NCI-H1436 (cell line): ENCODE measurements at regions not wholly inside any gene's neighbourhood (a gene's known extent, or its start where the extent isn't known, plus 50 kb on each side); places are given as distances from the start of the nearest gene placed in this dataset.
A peak's percentile ranks its signal among the peaks of the same experiment; 100 is the strongest.

Experiments
- DNase-seq: peaks from one replicate; lab custom pipeline; 2025; lab: John Stamatoyannopoulos, UW

DNA sequence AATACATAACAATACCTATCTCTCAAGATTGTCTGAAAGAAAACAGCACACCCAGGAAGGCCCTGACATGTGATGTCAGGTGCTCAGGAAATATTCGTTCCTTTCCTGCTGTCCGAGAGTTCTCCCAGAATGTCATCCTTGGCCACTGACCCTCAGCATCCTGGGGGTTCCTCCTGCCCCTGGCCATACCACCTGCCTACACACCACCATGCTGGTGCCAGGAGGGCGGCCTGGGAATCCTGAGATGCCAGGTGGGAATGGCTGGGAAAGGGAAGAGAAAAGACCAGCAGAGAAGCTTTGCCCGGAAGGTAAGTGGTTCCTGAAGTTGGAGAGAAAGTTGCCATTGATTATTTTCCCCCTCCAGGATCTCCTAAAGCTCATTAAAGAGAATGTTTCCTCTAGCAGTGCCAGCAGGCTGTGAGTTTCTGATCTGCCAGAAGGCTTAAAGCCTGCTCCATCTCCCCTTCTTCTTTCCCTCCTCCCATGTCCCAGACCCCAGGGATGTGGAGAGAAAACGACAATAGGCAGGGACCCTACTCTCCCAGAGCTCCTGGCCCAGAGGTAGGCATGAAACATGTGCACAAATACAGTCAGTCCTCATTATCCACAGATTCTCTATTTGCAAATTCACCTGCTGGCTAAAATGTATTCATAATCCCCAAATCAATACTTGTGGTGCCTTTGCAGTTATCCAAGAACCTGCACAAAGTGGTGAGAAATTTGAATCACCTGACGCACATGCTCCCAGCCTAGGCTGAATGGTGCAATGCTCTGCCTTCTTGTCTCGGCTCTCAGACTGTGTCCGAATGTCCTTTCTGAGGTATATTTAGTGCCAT lies 147.1 kb upstream of the MYCN start:
- no peak for DNase-seq

DNA sequence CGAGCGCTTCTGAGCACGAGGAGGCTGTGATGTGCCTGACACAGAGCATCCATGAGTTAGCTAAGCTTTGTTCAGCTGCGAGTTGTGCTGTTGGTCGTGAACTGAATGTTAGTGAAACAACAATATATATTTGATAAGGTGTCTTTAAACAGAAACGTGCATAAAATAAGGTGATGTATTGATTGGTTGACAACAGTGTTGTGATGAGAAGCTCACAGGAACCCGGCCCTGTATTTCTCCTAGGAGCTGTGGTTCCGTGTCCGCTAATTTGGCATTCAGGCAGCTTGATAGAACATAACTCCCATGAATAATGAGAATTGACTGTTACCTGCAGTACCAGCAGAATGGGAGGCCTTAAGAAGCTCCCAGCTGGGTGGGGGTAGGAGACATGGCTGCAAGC lies 146.4 kb upstream of the MYCN start:
- no peak for DNase-seq

DNA sequence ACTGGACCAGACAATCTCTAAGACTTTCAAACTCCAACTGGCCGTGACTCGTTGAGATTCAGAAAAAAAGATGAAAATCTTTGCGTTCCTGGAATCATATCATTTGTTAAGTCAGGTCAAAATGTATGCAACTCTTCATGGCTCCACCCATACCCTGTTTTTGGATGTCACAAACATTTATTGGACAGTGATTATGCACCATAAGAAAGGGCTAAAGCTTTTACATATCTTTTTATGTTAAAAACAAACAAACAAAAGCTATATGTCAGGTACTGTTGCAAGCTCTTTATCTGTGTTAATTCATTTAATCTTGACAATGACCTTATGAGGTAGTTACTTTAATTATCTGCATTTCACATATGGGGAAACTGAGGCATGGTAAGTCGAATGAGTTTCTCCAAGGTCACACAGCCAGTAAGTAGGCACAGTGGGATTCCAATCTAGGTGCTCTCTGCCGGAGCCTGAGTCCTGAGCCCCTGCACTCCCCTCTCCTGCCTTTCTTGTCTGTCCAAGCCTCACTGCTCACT lies 145.7 kb upstream of the MYCN start:
- DNase-seq: no peak

DNA sequence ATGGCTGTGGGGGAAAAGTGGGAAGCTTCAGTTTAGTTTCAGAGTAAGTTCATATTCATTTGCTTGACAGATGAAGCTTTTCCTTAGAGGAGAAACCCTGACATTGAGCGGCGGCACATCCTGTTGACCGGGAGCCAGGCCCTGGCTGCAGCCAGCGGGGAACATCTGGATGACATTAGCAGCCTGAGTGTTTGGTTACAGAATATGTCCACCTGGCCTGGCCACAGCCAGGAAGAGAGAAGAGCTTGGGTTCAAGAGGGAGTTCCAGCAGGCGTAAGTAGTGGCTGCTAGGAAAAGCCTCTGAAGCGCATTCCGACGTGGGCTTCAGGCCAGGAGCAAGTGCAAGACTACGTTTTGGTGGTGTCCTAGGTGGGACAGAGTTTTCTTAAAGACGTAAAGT lies 144.9 kb upstream of the MYCN start:
- DNase-seq: no peak

DNA sequence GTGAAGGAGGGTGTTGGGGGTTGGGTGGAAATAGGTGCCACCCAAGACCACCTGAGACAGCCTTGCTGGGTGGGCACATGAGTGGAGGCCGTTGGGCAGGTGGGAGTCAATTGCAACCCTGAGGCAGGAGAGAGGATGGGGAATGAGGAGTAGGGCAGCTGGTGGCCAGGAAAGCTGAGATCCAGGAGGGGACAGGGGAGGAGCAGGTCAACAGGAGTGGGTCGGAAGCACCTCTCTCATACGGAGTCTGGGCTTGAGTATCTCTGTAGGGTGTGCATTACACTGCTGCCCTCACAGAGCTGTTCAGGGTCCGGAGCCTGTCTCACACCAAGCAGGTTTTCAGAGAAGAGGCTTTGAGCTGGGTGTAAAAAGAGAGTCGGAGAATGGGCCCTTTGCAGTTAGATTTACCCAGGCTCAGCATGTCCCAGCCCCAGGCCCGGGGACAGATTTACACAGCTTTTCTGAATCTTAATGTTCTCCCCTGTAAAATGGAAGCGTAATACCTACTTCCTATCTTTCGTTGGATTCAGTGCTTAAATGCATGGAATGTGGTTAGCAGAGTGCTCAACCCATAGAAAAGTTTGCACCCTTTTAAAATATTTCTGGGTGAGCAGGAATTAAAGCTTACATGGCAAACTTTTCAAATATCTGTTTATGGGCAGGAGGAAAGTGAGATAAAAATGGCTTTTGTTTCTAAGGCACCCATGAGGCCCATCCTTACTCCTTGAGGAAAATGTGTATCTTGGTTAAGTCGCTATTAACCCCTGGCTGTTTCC lies 144.0 kb upstream of the MYCN start:
- no peak for DNase-seq

DNA sequence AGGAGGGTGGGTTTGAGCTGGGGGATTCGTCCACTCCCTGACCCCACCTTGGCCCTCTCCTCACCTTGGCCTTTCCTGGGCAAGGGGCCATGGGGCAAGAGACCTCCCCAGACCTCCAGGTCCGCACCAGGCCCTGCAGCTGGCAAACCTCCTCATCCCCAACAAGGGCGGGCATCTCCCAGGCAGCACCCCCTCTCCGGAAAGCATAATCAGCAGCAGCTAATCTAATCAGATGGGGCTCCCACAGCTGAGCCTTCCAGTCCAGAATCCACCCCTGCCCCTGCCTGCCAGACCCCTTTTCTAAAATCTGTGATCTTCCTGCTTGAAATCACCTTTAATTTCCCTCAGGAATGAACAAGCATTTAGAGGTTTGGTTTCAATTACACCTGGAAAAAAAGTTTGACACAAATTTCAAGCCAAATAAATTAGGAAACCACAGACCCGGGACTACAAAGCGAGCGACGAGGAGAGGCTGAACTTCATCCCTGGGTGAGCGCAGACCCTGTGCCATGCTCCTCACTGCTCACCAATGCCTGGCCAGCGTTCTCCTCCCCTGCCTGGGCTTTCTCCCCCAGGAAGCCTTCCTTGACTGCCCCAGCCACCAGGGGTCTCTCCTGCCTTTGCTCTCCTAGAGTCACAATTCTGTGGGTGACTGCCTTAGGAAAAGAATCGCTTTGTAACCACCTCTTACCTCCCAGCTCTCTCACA lies 143.0 kb upstream of the MYCN start:
- DNase-seq: peak; percentile 10

DNA sequence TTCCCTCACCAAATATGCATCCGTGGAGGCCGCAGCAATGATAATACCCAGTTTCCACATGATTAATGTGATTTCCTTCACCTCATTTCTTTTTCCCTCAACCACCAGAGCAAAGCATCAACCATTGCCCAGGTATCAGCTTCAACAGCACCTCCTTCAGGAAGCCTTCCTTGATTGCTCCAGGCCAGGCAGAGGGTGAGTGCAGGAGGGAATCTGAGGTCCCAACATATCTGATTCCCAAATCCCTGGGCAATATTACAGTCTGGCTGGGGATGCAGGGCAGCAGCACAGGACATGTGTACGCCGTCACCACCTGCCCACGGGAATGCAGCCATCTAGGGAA lies 142.4 kb upstream of the MYCN start:
- no peak for DNase-seq

DNA sequence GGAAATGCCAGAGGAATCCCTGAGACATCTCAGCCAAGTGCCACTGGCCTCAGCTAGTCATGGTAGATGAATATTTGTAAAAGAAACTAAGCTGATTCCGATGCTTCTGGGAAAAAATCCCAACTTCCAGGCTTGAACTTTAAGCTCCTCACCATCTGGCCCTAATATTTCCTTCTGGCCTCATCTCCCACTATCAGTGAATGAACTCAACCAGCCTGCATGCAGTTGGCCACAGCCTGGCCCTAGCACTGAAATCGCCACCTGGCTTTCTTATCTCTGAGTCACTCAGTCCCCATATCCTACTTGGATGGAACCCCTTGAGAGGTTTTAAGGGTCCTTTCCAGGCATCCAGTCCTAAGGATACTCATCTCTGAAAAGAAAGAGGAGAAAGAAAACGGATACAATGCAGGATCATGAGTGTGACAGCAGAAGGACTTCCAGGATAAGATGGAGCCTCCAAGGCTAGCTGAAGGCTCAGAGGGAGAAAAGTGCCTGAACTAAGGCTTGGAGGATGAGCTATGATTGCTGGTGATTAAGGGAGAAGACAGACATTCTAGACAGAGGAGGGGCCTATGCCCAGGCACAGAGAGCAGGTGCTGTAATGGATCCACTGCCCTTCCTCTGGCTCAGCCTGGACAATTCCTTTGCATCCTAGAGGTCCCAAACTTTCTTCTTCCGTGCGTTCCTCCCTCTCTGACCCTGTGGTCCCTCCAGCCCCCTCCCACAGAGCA lies 141.5 kb upstream of the MYCN start:
- DNase-seq: no peak

DNA sequence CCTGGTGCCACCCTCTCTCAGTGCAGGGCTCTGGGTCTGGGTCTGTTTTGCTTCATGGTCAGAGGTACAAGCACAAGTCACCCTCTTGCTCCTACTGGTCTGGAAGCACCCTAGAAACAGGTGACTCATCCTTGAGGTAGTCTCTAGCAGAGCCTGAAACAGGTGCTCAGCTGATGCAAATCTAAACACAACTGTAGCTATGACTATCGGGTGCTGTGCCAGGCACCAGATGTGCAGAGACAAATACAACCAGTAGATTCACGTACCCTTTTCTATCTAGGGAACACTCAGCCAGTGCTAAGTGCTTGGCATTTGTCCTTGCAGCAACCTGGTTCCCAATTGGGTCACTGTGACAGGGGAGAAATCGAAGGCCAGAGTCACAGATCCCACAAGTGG lies 140.9 kb upstream of the MYCN start:
- no peak for DNase-seq

DNA sequence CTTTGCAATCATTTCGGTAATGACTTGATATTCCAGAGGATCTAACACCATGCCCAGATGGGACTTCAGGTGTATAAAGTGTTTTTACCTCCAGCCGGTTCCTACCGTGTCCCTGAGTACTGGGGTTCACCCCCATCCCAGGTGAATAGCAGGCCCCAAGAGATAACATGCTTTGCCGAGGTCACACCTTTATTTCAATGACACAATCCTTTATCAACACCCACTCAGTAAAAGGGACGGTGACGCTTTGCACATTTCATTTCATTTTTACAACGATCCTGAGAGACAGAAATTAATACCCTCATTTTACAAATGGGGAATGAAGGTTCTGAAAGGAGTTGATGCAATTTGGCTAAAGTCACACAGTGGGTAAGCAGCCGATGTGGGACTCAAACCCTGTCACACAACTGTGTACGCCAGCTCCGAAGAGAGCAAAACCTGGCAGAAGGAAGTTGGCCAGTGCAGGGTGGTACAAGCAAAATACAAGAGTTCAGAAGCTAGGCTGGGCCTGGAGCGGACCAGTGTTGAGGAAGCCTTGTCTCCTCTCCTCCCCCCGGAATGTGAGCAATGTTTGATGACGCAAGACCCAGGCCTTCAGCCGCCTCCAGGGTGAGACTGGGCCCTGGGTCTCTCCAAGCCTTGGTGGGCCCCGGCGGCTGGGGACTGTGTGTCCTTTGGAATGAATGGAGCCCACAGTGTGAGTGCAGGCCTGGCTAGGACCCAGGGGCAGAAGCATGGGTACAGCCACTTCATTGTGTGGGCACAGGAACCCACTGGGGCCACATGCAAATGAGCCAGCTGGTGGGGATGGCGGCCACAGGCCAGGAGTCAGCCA lies 139.6 kb upstream of the MYCN start:
- no peak for DNase-seq

DNA sequence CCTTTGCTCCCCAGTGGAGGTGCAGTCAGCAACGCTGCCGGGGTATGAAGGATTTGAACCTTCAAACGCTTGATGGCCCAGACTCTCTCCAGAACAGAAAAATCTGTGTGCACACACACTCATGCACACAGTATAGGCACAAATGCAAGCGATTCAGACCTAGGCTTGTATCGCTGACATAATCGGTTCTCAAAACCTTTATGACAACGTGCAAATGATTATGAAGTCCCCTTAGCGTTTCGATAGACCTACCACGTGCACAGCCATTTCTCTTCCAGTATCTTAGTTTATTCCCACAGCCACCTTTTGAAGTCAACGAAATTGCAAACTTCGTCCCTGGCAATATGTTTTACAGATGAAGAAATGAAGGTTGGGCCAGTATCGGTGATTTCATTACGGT lies 138.9 kb upstream of the MYCN start:
- no peak for DNase-seq

DNA sequence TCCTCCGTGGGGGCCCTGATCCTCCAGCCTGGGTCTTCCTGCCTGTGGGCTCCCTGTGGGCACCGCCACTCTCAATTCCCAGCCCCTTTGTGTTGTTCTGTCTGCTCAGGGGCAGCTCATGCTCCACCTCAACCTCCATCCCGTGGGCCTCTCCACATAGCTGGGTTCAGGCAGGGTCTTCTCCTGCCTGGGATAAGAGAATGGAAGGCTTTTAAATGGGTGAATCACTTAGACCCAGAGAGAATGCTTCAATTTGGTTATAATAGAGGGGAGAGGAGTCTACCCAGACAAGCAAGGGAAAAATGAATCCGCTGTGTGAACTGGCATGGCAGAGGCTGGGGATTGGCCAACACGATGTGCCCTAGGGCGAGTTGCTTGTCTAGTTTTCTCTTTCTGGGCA lies 138.4 kb upstream of the MYCN start:
- DNase-seq: no peak

DNA sequence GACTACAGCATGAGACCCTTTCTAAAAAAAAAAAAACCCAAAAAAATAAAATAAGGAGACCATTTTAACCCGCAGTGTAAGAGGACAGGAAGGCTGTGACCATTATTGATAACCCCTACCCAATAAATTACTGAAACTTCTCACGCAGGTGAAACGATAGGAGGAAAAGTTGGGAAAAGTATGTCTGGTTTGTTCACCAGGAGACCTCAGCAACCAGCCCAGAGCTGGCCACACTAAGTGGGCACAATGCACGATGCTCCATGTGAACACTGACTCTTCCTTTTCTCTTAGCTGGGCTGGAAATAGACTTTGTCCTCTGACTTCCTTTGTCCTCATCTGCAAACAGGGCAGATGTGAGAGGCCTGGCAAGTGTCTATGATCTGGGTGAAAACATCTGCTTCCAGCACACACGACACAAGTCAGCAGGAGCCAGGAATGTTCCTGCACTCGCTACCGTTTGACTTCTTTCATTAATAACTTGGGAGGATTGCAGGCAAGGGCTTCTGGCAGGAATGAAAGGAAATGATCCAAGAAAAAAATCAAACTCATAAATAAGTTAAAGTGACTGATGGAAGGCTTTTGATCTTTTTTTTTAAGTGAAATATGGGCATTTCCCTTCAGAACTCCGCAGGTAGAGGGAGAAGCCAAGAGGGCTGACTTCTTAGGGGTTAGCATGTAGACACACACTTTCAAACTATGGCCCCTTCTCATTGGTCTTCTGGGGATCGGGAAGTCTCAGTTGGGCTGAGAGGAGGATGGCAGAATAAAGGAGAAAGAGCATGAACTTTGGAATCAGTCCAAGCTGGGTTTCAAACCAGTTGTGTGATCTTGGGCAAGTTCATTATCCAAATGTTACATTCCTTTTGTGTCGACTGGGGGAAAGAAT lies 137.4 kb upstream of the MYCN start:
- DNase-seq: no peak

DNA sequence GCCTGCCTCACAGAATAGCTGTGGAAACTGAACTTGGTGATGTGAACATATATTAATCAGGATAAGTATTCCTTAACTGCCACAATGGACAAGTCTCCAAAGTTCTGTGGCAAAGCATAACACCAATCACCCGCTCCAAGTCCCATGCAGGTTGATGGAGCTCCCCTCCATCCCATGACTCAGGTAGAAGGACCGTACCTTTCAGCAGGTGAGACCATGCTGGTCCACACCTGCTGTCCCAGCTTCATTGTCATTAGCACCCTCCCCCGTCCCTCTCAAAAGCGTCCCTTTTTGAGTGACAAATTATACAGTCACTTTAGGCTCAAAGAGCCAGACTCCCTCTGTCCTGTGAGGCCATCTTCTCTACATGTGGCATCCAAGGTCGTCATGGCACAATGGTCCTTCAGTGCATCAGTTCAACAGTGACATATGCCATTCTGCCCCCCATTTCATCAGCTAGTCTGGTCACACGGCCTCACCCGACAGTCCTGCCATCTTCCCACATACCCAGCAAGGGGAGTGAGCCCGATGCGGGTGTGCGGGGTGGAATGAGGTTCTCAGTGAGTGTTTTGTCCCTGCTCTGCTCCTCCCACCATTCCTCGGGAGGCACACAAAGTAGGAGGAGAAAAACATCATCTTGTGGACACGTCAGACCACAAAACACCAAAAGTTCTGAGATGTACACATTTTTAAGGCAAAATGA lies 136.7 kb upstream of the MYCN start:
- no peak for DNase-seq

DNA sequence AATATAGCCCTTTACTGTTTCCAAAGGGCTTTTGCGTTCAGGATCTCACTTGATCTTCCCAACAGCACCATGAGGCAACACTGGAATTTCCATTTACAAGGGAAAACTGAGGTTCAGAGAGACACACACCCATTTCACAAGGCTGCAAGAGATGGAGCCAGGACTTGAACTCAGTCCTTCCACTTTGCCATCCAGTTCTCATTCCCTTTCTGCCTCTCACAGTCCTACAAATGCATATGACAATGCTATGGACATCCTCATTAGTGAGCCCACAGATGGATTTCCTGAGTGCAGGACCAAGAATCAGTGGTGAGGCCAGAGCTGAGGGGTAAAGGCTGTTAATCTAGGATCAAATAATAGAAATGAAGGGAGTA lies 136.1 kb upstream of the MYCN start:
- DNase-seq: no peak

DNA sequence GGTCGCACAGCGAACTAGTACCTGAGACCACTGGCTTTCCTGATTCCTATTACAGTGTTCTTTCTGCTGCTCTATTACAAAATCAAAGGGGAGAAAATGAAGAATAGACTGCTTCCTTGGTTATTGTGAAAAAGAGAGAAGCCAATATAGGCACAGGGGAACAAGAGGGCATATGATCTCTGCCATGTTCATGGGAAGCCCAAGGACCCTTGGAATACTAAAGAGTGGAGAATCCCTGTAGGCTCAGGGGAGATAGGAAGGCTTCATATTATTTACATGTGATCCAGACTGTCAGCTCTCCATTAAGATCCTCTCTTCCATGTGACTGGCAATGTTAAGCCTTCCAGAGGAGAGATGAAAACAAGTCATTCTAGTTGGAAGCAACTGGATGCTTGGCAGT lies 135.7 kb upstream of the MYCN start:
- no peak for DNase-seq

DNA sequence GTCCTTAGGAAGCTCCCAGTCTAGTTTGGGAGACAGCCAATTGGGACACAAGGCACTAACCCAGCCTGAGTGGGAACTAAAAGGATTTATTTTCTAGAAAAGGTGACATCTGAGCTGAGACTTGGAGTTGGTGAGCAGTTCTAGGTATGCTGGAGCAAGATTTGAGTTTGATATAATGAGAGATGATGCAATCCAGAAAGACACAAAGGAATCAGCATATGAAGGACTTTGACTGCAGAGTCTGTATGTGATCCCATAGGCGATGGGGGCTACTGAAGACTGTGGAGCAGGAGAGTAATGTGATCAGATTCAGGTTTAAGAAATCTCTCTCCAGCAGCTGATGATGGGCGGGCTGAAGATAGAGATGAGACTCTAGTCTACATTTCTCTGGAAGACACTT lies 135.1 kb upstream of the MYCN start:
- DNase-seq: no peak

DNA sequence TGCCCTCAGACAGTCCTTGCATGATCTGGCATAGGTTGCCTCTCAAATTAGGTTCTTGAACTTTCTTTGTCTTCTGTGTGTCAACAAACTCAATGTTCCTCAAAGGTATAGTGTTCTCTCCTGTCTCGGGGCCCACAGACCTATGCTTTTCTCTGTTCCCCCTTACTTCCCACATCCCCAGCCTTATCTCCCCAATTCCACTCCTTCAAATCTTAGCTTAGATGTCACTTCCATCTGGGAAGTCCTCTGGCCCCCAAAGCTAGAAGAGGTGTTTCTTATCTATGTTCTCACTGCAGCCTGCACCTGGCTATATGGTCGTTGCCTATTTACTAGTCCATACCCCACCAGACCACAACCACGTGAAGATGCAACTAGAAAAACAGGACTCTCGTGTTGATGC lies 134.6 kb upstream of the MYCN start:
- DNase-seq: no peak

DNA sequence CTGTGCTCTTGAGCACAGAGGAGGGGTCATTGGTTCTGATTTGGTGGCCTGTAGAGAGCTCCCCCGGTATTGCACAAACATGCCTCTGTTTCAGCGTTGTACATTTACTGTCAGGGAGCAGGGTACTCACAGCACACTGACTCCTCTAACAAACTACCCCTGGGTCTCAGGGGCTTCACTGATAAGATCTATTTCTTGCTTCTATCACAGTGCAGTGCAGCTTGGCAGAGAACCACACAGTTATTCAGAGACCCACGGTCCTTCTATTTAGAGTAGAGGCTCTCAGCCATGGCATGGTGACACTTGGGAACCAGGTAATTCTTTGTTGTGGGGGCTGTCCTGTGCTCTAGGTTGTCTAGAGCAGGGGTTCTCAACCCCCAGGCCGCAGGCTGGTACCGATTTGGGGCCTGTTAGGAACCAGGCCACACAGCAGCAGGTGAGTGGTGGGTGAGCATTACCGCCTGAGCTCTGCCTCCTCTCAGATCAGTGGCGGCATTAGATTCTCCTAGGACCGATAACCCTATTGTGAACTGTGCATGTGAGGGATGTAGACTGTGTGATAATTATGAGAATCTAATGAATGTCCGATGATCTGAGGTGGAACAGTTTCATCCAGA lies 133.4 kb upstream of the MYCN start:
- DNase-seq: no peak
